SK-N-MC (cell line): ENCODE measurements at regions not wholly inside any gene's neighbourhood (a gene's known extent, or its start where the extent isn't known, plus 50 kb on each side); places are given as distances from the start of the nearest gene placed in this dataset.

Experiments
- EZH2 ChIP-seq: fragments of 200-600 bp; sonication (generic); IDR thresholded peaks from one replicate; pipeline ENCODE4 v1.6.1; 2017; ENCODE audit warnings: antibody characterized with exemption
- POLR2AphosphoS5 ChIP-seq: IDR thresholded peaks from 2 replicates; pipeline ENCODE4 v1.6.1; 2012; ENCODE audit warnings: mild to moderate bottlenecking, low read depth, low read length, borderline replicate concordance

- no peak for TF ChIP-seq POLR2AphosphoS5
- TF ChIP-seq EZH2, result no peak
These were observed 64.1 kb upstream of the SOX4 start for GRCh38 chr6:21529431-21529830.
